B cell (primary cell): ENCODE measurements at regions not wholly inside any gene's neighbourhood (a gene's known extent, or its start where the extent isn't known, plus 50 kb on each side); places are given as distances from the start of the nearest gene placed in this dataset.

Source experiments
- ATAC-seq: fragments of 200-7000 bp; cut with Tn5 transposase; one replicate; pipeline ENCODE4 v1.10.0; 2021; ENCODE audit warnings: low read depth, mild to moderate bottlenecking, moderate number of reproducible peaks, moderate library complexity
- CTCF ChIA-PET: fragments of 350-600 bp; sonication (Branson Sonifier 250); formaldehyde crosslinking; loops from one replicate; lab custom pipeline; 2021; ENCODE audit warnings: antibody characterized with exemption, inconsistent platforms; lab: Charles Lee
- POLR2A ChIA-PET: fragments of 350-600 bp; sonication (Branson Sonifier 250); formaldehyde crosslinking; loops from one replicate; lab custom pipeline; 2021; ENCODE audit warnings: antibody characterized with exemption; lab: Charles Lee
- DNase-seq: peaks from one replicate; pipeline ENCODE4 v3.0.0; 2013
- H2AFZ ChIP-seq: 2 replicates; pipeline ENCODE4 v1.6.1; 2012; ENCODE audit warnings: mild to moderate bottlenecking, low read depth, low read length; ENCODE audit not compliant: insufficient read depth, poor library complexity, severe bottlenecking
- H3K27ac ChIP-seq, 2 donors: 1 replicate in 1 of 2; 2 replicates in 1 of 2; pipeline ENCODE4 v1.5.1; 2012 to 2013; ENCODE audit warnings: low read length in 2 of 2, mild to moderate bottlenecking in 2 of 2, moderate library complexity in 1 of 2
- H3K27me3 ChIP-seq, 4 experiments: fragments of 200-600 bp in 1 of 4; sonication (generic) in 1 of 4; replicated peaks in 1 of 4; 1 replicate in 2 of 4; 2 replicates in 2 of 4; pipeline versions ENCODE4 v1.6.1 to v1.7.0; 2013 to 2016; ENCODE audit warnings: low read length in 3 of 4, mild to moderate bottlenecking in 2 of 4, mixed read lengths in 1 of 4, moderate library complexity in 1 of 4; ENCODE audit not compliant: insufficient read depth in 4 of 4, control insufficient read depth in 3 of 4; ENCODE audit errors: control extremely low read depth in 1 of 4
- H3K36me3 ChIP-seq, 2 experiments: replicated peaks in 1 of 2; 1 replicate in 1 of 2; 2 replicates in 1 of 2; pipeline versions ENCODE4 v1.6.1 to v1.7.1; 2013; ENCODE audit warnings: low read length in 1 of 2; ENCODE audit not compliant: insufficient read depth in 2 of 2, control insufficient read depth in 1 of 2; ENCODE audit errors: control extremely low read depth in 1 of 2, extremely low read depth in 1 of 2
- H3K4me1 ChIP-seq, 2 donors: fragments of 200-600 bp in 1 of 2; sonication (generic) in 1 of 2; 1 replicate in 1 of 2; 2 replicates in 1 of 2; pipeline versions ENCODE4 v1.5.1 to v1.6.1; 2013 to 2017; ENCODE audit warnings: low read length in 2 of 2; ENCODE audit not compliant: control insufficient read depth in 2 of 2, insufficient read depth in 2 of 2
- H3K4me2 ChIP-seq: replicated peaks from 2 replicates; pipeline ENCODE3; 2012; ENCODE audit warnings: mild to moderate bottlenecking, low read depth, low read length; ENCODE audit not compliant: poor library complexity, severe bottlenecking
- H3K4me3 ChIP-seq, 5 experiments: fragments of 200-600 bp in 1 of 5; sonication (generic) in 1 of 5; 1 replicate in 3 of 5; 2 replicates in 2 of 5; pipeline versions ENCODE4 v1.5.1 to v1.7.0; 2011 to 2016; ENCODE audit warnings: low read length in 4 of 5, mild to moderate bottlenecking in 4 of 5, low read depth in 2 of 5, control low read depth in 1 of 5, moderate library complexity in 1 of 5; ENCODE audit not compliant: insufficient read depth in 1 of 5; ENCODE audit errors: control extremely low read depth in 1 of 5, extremely low read depth in 1 of 5
- H3K79me2 ChIP-seq: fragments of 200-600 bp; sonication (generic); one replicate; pipeline ENCODE4 v1.6.0; 2016; ENCODE audit warnings: low read length; ENCODE audit not compliant: control insufficient read depth, insufficient read depth
- H3K9ac ChIP-seq: fragments of 200-600 bp; sonication (generic); 2 replicates; pipeline ENCODE4 v1.6.1; 2017; ENCODE audit warnings: mild to moderate bottlenecking, low read length, moderate library complexity
- H3K9me3 ChIP-seq, 3 donors: one replicate each; pipeline versions ENCODE4 v1.6.1 to v1.7.1; 2013; ENCODE audit warnings: low read length in 2 of 3; ENCODE audit not compliant: control insufficient read depth in 2 of 3, insufficient read depth in 1 of 3; ENCODE audit errors: control extremely low read depth in 1 of 3
- H4K20me1 ChIP-seq: 2 replicates; pipeline ENCODE4 v1.6.0; 2012; ENCODE audit warnings: mild to moderate bottlenecking, low read length; ENCODE audit not compliant: insufficient read depth, control insufficient read depth, poor library complexity, severe bottlenecking
- H3K27ac Mint-ChIP-seq: one replicate; pipeline ENCODE4 v1.8.0; 2021; ENCODE audit warnings: mixed read lengths
- H3K27me3 Mint-ChIP-seq: one replicate; pipeline ENCODE4 v1.8.0; 2021; ENCODE audit warnings: mixed read lengths
- H3K4me1 Mint-ChIP-seq: one replicate; pipeline ENCODE4 v1.8.0; 2021; ENCODE audit warnings: mixed read lengths
- H3K4me3 Mint-ChIP-seq: one replicate; pipeline ENCODE4 v1.8.0; 2021; ENCODE audit warnings: mixed read lengths
- H3K9me3 Mint-ChIP-seq: one replicate; pipeline ENCODE4 v1.8.0; 2022; ENCODE audit warnings: mixed read lengths; ENCODE audit not compliant: insufficient read depth
- EZH2 ChIP-seq: IDR thresholded peaks from 2 replicates; pipeline ENCODE4 v1.6.1; 2012; ENCODE audit warnings: borderline replicate concordance, low read depth, mild to moderate bottlenecking, moderate library complexity, low read length; ENCODE audit not compliant: insufficient read depth, poor library complexity, severe bottlenecking
- WGBS: methylation state at CpG from one replicate; pipeline ENCODE4 v1.1.5; 2013; ENCODE audit warnings: missing lambda C conversion rate; ENCODE audit not compliant: insufficient coverage; 5-methylcytosine and 5-hydroxymethylcytosine counted together
- intact Hi-C: fragments of 100-400 bp; cut with micrococcal nuclease; formaldehyde crosslinking; loops from one replicate; pipeline ENCODE4 v1.10.0; 2022
- TF ChIP-seq, protein P1 (sequence below): fragments of 200-600 bp; IDR thresholded peaks from one replicate; pipeline ENCODE4 v1.8.0; 2022; ENCODE audit warnings: antibody characterized with exemption, mild to moderate bottlenecking

DNA sequence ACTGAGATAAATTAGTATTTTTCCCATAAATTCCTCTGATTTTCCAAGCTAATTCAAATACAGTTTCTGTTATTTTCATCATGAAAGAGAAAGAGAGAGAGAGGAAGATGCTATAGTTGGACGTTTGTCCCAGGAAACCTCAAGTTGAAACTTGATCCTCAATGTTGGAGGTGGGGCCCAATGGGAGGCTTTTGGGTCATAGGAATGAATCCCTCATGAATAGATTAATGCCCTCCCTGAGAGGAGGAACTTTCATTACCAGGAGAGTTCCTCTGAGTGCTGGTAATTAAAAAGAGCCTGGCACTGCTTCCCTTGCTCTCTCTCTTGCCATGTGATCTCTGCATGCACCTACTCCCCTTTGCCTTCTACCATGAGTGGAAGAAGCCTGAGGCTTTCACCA, 189.9 kb upstream of the SMC2 start:
- H3K9me3 ChIP-seq: no peaks in the 10 kb centered on the region
- ChIA-PET POLR2A (no interaction called here), CTCF (no interaction called here)
- DNase-seq (no peak), ATAC-seq (no peak)
- H4K20me1 ChIP-seq: no peaks in the 10 kb centered on the region
- WGBS: no CpG with 5 or more reads among the region's 1 CpG
- H3K4me2 ChIP-seq: no peak overlapping the region
- Mint-ChIP-seq H3K4me1 (no peaks in the 10 kb centered on the region), H3K27me3 (no peaks in the 10 kb centered on the region), H3K27ac (no peak overlapping the region), H3K9me3 (no peaks in the 10 kb centered on the region), H3K4me3 (no peak overlapping the region)
- H3K9ac ChIP-seq: no peak overlapping the region
- intact Hi-C loops: no loop called here
- H3K36me3 ChIP-seq: no peaks in the 10 kb centered on the region
- no peak overlapping the region for H2AFZ ChIP-seq
- no peak overlapping the region for H3K27ac ChIP-seq
- H3K79me2 ChIP-seq: no peaks in the 10 kb centered on the region
- no peak overlapping the region for H3K4me3 ChIP-seq
- no peaks in the 10 kb centered on the region for H3K27me3 ChIP-seq
- no peak for TF ChIP-seq EZH2
- TF ChIP-seq, protein P1, sequence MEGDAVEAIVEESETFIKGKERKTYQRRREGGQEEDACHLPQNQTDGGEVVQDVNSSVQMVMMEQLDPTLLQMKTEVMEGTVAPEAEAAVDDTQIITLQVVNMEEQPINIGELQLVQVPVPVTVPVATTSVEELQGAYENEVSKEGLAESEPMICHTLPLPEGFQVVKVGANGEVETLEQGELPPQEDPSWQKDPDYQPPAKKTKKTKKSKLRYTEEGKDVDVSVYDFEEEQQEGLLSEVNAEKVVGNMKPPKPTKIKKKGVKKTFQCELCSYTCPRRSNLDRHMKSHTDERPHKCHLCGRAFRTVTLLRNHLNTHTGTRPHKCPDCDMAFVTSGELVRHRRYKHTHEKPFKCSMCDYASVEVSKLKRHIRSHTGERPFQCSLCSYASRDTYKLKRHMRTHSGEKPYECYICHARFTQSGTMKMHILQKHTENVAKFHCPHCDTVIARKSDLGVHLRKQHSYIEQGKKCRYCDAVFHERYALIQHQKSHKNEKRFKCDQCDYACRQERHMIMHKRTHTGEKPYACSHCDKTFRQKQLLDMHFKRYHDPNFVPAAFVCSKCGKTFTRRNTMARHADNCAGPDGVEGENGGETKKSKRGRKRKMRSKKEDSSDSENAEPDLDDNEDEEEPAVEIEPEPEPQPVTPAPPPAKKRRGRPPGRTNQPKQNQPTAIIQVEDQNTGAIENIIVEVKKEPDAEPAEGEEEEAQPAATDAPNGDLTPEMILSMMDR: no peak
- no peaks in the 10 kb centered on the region for H3K4me1 ChIP-seq

DNA sequence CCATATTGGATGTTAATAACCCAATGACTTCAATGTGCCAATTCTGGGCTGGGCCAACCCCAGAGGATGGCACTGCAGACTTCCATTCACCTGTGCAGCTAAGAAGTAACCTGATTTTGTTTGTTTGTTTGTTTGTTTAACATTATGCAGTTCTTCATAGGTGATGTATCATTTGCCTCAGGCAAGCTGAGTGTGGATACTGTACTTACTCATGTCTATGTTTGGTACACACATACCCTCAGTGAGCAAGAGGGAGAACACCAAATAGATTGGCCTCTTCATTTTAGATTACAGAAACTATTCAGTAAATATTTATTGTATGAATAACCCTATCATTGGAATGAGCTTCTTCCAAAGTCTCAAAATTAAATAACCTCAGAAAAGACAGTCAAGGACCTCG, 180.2 kb upstream of the SMC2 start:
- intact Hi-C loops: no loop called here
- ATAC-seq (no peak), DNase-seq (no peak)
- Mint-ChIP-seq H3K27me3 (no peaks in the 10 kb centered on the region), H3K27ac (no peak overlapping the region), H3K9me3 (no peaks in the 10 kb centered on the region), H3K4me1 (no peaks in the 10 kb centered on the region), H3K4me3 (no peak overlapping the region)
- Histone ChIP-seq H3K79me2 (no peaks in the 10 kb centered on the region), H3K36me3 (no peaks in the 10 kb centered on the region), H3K4me2 (no peak overlapping the region), H3K9ac (no peak overlapping the region), H3K9me3 (no peaks in the 10 kb centered on the region), H4K20me1 (no peaks in the 10 kb centered on the region), H3K27me3 (no peaks in the 10 kb centered on the region), H2AFZ (no peak overlapping the region), H3K4me3 (no peak overlapping the region), H3K27ac (no peak overlapping the region), H3K4me1 (no peaks in the 10 kb centered on the region)
- POLR2A ChIA-PET: no interaction called here
- TF ChIP-seq, protein P1: no peak
- TF ChIP-seq EZH2: no peak
- CTCF ChIA-PET: no interaction called here
- no CpG with 5 or more reads among the region's 1 CpG for WGBS
